ENCODE measurements at regions not wholly inside any gene's neighbourhood (a gene's known extent, or its start where the extent isn't known, plus 50 kb on each side); places are given as distances from the start of the nearest gene placed in this dataset.

DNA sequence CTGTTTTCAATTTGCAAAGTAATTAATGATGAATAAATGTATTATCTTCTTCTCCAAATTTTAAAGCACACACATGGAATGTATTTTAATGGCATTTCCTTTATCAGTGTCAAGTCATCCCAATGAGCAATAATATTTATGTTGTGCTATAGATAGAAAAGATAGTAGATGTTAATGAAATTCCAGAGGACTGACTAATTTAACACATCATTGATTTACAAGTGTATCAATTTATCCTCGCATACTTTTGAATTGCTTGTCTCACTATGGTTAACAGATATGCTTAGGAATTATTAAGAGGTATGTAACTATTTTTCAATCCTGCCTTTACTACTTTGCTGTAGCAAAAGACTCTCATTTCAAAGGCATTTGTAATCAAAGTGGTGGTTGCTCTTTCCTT is 842.9 kb downstream of the SLC6A15 start:
- TF ChIP-seq, protein P1, sequence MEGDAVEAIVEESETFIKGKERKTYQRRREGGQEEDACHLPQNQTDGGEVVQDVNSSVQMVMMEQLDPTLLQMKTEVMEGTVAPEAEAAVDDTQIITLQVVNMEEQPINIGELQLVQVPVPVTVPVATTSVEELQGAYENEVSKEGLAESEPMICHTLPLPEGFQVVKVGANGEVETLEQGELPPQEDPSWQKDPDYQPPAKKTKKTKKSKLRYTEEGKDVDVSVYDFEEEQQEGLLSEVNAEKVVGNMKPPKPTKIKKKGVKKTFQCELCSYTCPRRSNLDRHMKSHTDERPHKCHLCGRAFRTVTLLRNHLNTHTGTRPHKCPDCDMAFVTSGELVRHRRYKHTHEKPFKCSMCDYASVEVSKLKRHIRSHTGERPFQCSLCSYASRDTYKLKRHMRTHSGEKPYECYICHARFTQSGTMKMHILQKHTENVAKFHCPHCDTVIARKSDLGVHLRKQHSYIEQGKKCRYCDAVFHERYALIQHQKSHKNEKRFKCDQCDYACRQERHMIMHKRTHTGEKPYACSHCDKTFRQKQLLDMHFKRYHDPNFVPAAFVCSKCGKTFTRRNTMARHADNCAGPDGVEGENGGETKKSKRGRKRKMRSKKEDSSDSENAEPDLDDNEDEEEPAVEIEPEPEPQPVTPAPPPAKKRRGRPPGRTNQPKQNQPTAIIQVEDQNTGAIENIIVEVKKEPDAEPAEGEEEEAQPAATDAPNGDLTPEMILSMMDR (IDR thresholded peaks at IDR 0.05; ENCODE audit: unreplicated experiment) = no peak
- Mint-ChIP-seq H3K9me3 (ENCODE audit: unreplicated experiment) (no peaks in the 10 kb centered on the region), H3K27ac (ENCODE audit: low read depth, unreplicated experiment) (no peak overlapping the region), H3K4me1 (ENCODE audit: insufficient read depth, unreplicated experiment) (no peaks in the 10 kb centered on the region), H3K27me3 (ENCODE audit: insufficient read depth, unreplicated experiment) (no peaks in the 10 kb centered on the region), H3K36me3 (ENCODE audit: insufficient read depth, unreplicated experiment) (no peaks in the 10 kb centered on the region), H3K4me3 (ENCODE audit: unreplicated experiment) (no peak overlapping the region)
- POLR2A ChIA-PET = no interaction called here
- CTCF ChIA-PET = no interaction called here
- intact Hi-C loops (cut with micrococcal nuclease) = no loop called here
- no TSS peak for BruUV-seq (replicated peaks)
- no peak for DNase-seq (ENCODE audit: unreplicated experiment)

- no peak for DNase-seq (ENCODE audit: unreplicated experiment)
- no peaks in the 10 kb centered on the region for H3K9me3 Mint-ChIP-seq (ENCODE audit: unreplicated experiment)
- H3K4me3 Mint-ChIP-seq (ENCODE audit: unreplicated experiment) = no peak overlapping the region
- H3K27ac Mint-ChIP-seq (ENCODE audit: low read depth, unreplicated experiment) = no peak overlapping the region
- ChIA-PET CTCF (no interaction called here), POLR2A (no interaction called here)
- H3K36me3 Mint-ChIP-seq (ENCODE audit: insufficient read depth, unreplicated experiment) = no peaks in the 10 kb centered on the region
- H3K27me3 Mint-ChIP-seq (ENCODE audit: insufficient read depth, unreplicated experiment) = no peaks in the 10 kb centered on the region
- no peaks in the 10 kb centered on the region for H3K4me1 Mint-ChIP-seq (ENCODE audit: insufficient read depth, unreplicated experiment)
- intact Hi-C loops (cut with micrococcal nuclease) = no loop called here
- TF ChIP-seq, protein P1 (IDR thresholded peaks at IDR 0.05; ENCODE audit: unreplicated experiment) = no peak
- BruUV-seq (replicated peaks) = no TSS peak
Measured at GRCh38 chr12:84069198-84069597, 843.4 kb downstream of the SLC6A15 start.

GRCh38 chr12:84058136-84058535 is 854.5 kb downstream of the SLC6A15 start:
- TF ChIP-seq, protein P1 (IDR thresholded peaks at IDR 0.05; ENCODE audit: unreplicated experiment) = no peak
- Mint-ChIP-seq H3K4me3 (ENCODE audit: unreplicated experiment) (no peak overlapping the region), H3K27me3 (ENCODE audit: insufficient read depth, unreplicated experiment) (no peaks in the 10 kb centered on the region), H3K27ac (ENCODE audit: low read depth, unreplicated experiment) (no peak overlapping the region), H3K9me3 (ENCODE audit: unreplicated experiment) (peaks cover 13% of the 10 kb centered on the region), H3K4me1 (ENCODE audit: insufficient read depth, unreplicated experiment) (no peaks in the 10 kb centered on the region), H3K36me3 (ENCODE audit: insufficient read depth, unreplicated experiment) (no peaks in the 10 kb centered on the region)
- intact Hi-C loops (cut with micrococcal nuclease) = no loop called here
- no peak for DNase-seq (ENCODE audit: unreplicated experiment)
- ChIA-PET CTCF (interaction anchor here (0.6 kb wide), 1 partner anchor 555 kb away, joined by 3 read pairs; no protein-coding TSS in a partner anchor), POLR2A (no interaction called here)
- BruUV-seq (replicated peaks) = no TSS peak

DNA sequence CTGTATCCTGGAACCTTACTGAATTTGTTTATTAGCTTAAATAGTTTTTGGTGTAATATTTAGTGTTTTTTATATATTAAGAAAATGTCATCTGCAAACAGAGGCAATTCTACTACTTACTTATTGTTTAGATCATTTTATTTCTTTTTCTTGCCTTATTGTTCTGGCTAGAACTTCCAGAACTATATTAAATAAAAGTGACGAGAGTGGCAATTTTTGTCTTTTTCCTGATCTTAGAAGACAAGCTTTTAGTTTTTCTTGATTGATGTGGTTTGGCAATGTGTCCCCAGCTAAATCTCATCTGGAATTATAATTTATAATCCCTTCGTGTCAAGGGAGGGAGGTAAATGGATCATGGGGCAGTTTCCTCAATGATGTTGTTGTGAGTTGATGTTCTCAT is 857.8 kb downstream of the SLC6A15 start:
- no peak overlapping the region for H3K4me3 Mint-ChIP-seq (ENCODE audit: unreplicated experiment)
- H3K36me3 Mint-ChIP-seq (ENCODE audit: insufficient read depth, unreplicated experiment) = no peaks in the 10 kb centered on the region
- POLR2A ChIA-PET = no interaction called here
- intact Hi-C loops (cut with micrococcal nuclease) = no loop called here
- BruUV-seq (replicated peaks) = no TSS peak
- TF ChIP-seq, protein P1 (IDR thresholded peaks at IDR 0.05; ENCODE audit: unreplicated experiment) = no peak
- CTCF ChIA-PET = no interaction called here
- H3K27me3 Mint-ChIP-seq (ENCODE audit: insufficient read depth, unreplicated experiment) = no peaks in the 10 kb centered on the region
- no peak for DNase-seq (ENCODE audit: unreplicated experiment)
- no peaks in the 10 kb centered on the region for H3K4me1 Mint-ChIP-seq (ENCODE audit: insufficient read depth, unreplicated experiment)
- peaks cover 18% of the 10 kb centered on the region for H3K9me3 Mint-ChIP-seq (ENCODE audit: unreplicated experiment)
- no peak overlapping the region for H3K27ac Mint-ChIP-seq (ENCODE audit: low read depth, unreplicated experiment)

Data from MCF 10A (cell line).